Glutamatergic neuron (in vitro differentiated cells): ENCODE measurements at regions not wholly inside any gene's neighbourhood (a gene's known extent, or its start where the extent isn't known, plus 50 kb on each side); places are given as distances from the start of the nearest gene placed in this dataset.

Experiments
- DNase-seq: peaks from one replicate; pipeline ENCODE4 v3.0.0; 2022
- H3K27ac Mint-ChIP-seq: one replicate; pipeline ENCODE4 v1.8.0; 2020; ENCODE audit warnings: mild to moderate bottlenecking, mixed read lengths, inconsistent platforms; ENCODE audit not compliant: unreplicated experiment
- H3K27me3 Mint-ChIP-seq: one replicate; pipeline ENCODE4 v1.8.0; 2020; ENCODE audit warnings: mild to moderate bottlenecking, moderate library complexity, mixed read lengths, inconsistent platforms; ENCODE audit not compliant: unreplicated experiment
- H3K36me3 Mint-ChIP-seq: one replicate; pipeline ENCODE4 v1.8.0; 2020; ENCODE audit warnings: mild to moderate bottlenecking, mixed read lengths, inconsistent platforms; ENCODE audit not compliant: unreplicated experiment
- H3K4me1 Mint-ChIP-seq: one replicate; pipeline ENCODE4 v1.8.0; 2020; ENCODE audit warnings: mild to moderate bottlenecking, low read depth, mixed read lengths, inconsistent platforms; ENCODE audit not compliant: unreplicated experiment
- H3K4me3 Mint-ChIP-seq: one replicate; pipeline ENCODE4 v1.8.0; 2020; ENCODE audit warnings: mild to moderate bottlenecking, mixed read lengths, inconsistent platforms; ENCODE audit not compliant: unreplicated experiment
- H3K9me3 Mint-ChIP-seq: one replicate; pipeline ENCODE4 v1.8.0; 2020; ENCODE audit warnings: mild to moderate bottlenecking, moderate library complexity, mixed read lengths, inconsistent platforms; ENCODE audit not compliant: unreplicated experiment
- TF ChIP-seq, protein P1 (sequence below): fragments of 200-600 bp; sonication (generic); IDR thresholded peaks from one replicate; pipeline ENCODE4 v1.5.0; 2021; ENCODE audit not compliant: partially characterized antibody, unreplicated experiment

DNA sequence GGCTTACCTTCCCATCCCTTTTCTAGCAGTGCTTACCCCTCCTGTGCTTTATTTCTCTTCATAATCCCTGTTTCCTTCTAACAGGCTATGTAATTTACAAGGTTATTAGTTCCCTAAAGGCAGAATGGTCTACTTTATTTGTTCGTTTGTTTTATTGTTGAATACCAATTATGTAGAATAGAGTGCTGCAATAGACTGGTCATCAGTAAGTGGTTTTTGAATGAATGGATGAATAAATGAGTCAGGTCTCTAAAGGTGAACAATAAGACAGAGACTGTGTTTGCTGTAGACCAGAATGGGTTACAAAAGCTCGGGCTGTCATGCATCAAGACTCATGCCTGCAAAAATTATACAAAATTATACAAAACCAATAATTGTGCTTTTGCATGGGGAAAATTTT lies 332.0 kb downstream of the IRS1 start:
- Mint-ChIP-seq H3K4me3 (no peak overlapping the region), H3K27ac (no peak overlapping the region), H3K36me3 (no peaks in the 10 kb centered on the region), H3K27me3 (no peaks in the 10 kb centered on the region), H3K4me1 (no peaks in the 10 kb centered on the region), H3K9me3 (no peaks in the 10 kb centered on the region)
- TF ChIP-seq, protein P1, sequence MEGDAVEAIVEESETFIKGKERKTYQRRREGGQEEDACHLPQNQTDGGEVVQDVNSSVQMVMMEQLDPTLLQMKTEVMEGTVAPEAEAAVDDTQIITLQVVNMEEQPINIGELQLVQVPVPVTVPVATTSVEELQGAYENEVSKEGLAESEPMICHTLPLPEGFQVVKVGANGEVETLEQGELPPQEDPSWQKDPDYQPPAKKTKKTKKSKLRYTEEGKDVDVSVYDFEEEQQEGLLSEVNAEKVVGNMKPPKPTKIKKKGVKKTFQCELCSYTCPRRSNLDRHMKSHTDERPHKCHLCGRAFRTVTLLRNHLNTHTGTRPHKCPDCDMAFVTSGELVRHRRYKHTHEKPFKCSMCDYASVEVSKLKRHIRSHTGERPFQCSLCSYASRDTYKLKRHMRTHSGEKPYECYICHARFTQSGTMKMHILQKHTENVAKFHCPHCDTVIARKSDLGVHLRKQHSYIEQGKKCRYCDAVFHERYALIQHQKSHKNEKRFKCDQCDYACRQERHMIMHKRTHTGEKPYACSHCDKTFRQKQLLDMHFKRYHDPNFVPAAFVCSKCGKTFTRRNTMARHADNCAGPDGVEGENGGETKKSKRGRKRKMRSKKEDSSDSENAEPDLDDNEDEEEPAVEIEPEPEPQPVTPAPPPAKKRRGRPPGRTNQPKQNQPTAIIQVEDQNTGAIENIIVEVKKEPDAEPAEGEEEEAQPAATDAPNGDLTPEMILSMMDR: no peak
- DNase-seq: no peak

DNA sequence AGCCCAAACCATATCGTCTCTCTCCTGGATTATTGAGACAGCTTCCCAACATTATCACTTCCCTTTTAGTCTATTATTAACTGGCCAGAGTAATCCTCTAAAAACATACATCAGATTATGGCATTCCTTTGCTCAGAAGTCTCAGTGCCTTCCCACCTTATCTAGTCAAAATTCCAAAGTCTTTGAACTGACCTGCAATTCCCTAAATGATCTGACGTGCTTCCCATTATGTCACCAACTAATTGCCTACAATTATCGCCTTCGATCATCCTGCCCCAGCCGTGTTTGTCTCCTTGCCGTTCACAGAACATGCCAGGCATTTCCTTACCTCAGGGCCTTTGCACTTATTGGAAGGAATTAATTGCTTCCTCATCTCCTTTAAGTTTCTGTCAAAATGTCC lies 332.4 kb downstream of the IRS1 start:
- H3K4me3 Mint-ChIP-seq: no peak overlapping the region
- no peaks in the 10 kb centered on the region for H3K9me3 Mint-ChIP-seq
- DNase-seq: no peak
- no peaks in the 10 kb centered on the region for H3K27me3 Mint-ChIP-seq
- H3K4me1 Mint-ChIP-seq: no peaks in the 10 kb centered on the region
- no peaks in the 10 kb centered on the region for H3K36me3 Mint-ChIP-seq
- TF ChIP-seq, protein P1: no peak
- H3K27ac Mint-ChIP-seq: no peak overlapping the region

GRCh38 chr2:226466589-226466988 lies 333.0 kb downstream of the IRS1 start:
- no peak for DNase-seq
- no peaks in the 10 kb centered on the region for H3K36me3 Mint-ChIP-seq
- H3K9me3 Mint-ChIP-seq: no peaks in the 10 kb centered on the region
- H3K4me1 Mint-ChIP-seq: no peaks in the 10 kb centered on the region
- TF ChIP-seq, protein P1: no peak
- H3K27me3 Mint-ChIP-seq: no peaks in the 10 kb centered on the region
- H3K27ac Mint-ChIP-seq: no peak overlapping the region
- H3K4me3 Mint-ChIP-seq: no peak overlapping the region

DNA sequence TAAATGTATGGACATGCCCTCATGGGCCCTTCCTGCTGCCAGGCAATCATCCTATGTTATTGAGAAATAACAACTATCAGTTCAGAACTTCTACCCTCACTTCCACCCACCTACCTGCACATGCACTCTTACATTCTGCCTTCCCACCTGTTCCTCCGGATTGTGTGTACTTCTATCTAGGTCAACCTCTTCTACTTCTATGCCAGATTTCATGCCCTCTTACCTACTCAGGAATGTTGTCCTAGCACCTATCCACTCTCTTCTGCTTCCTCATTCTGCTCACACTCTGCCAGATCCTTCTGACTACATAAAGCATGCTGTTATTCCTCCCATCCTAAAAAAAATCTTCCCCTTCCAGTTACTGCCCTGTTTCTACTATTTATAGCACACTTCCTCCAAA lies 333.5 kb downstream of the IRS1 start:
- no peak for DNase-seq
- H3K27ac Mint-ChIP-seq: no peak overlapping the region
- H3K9me3 Mint-ChIP-seq: no peaks in the 10 kb centered on the region
- H3K27me3 Mint-ChIP-seq: no peaks in the 10 kb centered on the region
- no peaks in the 10 kb centered on the region for H3K4me1 Mint-ChIP-seq
- H3K36me3 Mint-ChIP-seq: no peaks in the 10 kb centered on the region
- TF ChIP-seq, protein P1: no peak
- no peak overlapping the region for H3K4me3 Mint-ChIP-seq

DNA sequence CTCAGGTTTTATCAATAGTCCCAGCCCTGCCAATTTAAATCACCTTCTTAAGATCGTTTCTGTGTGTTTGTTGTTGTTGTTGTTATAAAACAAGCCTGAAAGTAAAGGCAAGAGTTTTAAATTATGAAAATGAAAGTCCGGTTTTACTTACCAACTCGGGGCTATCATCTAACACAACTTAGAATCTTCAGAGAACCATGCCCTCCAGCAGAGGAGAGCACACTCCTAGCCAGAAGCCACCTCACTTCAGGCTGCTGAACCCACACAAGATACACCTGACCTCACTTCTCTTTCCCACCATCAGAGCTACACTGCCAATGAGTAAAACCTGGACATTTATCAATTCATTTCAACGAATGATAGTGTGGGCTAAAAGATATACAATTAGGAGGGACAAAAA lies 335.2 kb downstream of the IRS1 start:
- Mint-ChIP-seq H3K27ac (no peak overlapping the region), H3K27me3 (no peaks in the 10 kb centered on the region), H3K4me1 (no peaks in the 10 kb centered on the region), H3K36me3 (no peaks in the 10 kb centered on the region), H3K4me3 (no peak overlapping the region), H3K9me3 (no peaks in the 10 kb centered on the region)
- TF ChIP-seq, protein P1: no peak
- DNase-seq: no peak
